GM12878 (cell line): ENCODE measurements at regions not wholly inside any gene's neighbourhood (a gene's known extent, or its start where the extent isn't known, plus 50 kb on each side); places are given as distances from the start of the nearest gene placed in this dataset.

ENCODE experiments used
- ATAC-seq: fragments of 200-7000 bp; cut with Tn5 transposase; 3 replicates; pipeline ENCODE4 v1.9.1; 2020; ENCODE audit warnings: mild to moderate bottlenecking, moderate library complexity
- BruUV-seq: library from RNA; stranded (reverse); fragments of 400-500 nt; replicated peaks from 2 replicates; lab custom pipeline; 2021; lab: Mats Ljungman, UMichigan
- CTCF ChIA-PET: fragments of 300-600 bp; sonication (Branson Sonifier 250); formaldehyde crosslinking; extraction: SDS; loops from one replicate; lab custom pipeline; 2021; ENCODE audit warnings: inconsistent platforms; lab: Yijun Ruan, JAX
- POLR2A ChIA-PET: fragments of 350-600 bp; formaldehyde crosslinking; extraction: SDS; loops from one replicate; lab custom pipeline; 2021; ENCODE audit warnings: inconsistent platforms; lab: Charles Lee
- RAD21 ChIA-PET: fragments of 300-600 bp; sonication (Branson Sonifier 250); formaldehyde crosslinking; loops from one replicate; lab custom pipeline; 2023; ENCODE audit warnings: antibody characterized with exemption; ENCODE audit not compliant: unreplicated experiment; lab: Charles Lee
- SMC1A ChIA-PET: fragments of 300-600 bp; sonication (Branson Sonifier 250); formaldehyde crosslinking; loops from one replicate; lab custom pipeline; 2023; ENCODE audit not compliant: unreplicated experiment, uncharacterized antibody; lab: Charles Lee
- DNase-seq: peaks from one replicate; pipeline ENCODE4 v3.0.0-alpha.2; 2011; ENCODE audit warnings: low read depth, low spot score
- FAIRE-seq: peaks from 3 replicates; lab custom pipeline; 2011; peaks lifted over from hg19 to GRCh38; lab: Jason Lieb, UNC
- H2AFZ ChIP-seq: 2 replicates; pipeline ENCODE4 v1.6.0; 2011; ENCODE audit warnings: low read depth, low read length, control low read depth; ENCODE audit not compliant: control insufficient read depth
- H3K27ac ChIP-seq: 2 replicates; pipeline ENCODE4 v1.5.1; 2011; ENCODE audit warnings: control low read depth; ENCODE audit not compliant: control insufficient read depth, insufficient read depth
- H3K27me3 ChIP-seq, 2 experiments: replicated peaks in 1 of 2; 2 replicates each; pipeline versions ENCODE4 v1.6.0 to v1.6.1; 2011; ENCODE audit warnings: low read length in 1 of 2; ENCODE audit not compliant: control insufficient read depth in 2 of 2, insufficient read depth in 2 of 2
- H3K36me3 ChIP-seq, 2 experiments: 2 replicates each; pipeline ENCODE4 v1.5.1; 2011; ENCODE audit warnings: low read length in 1 of 2; ENCODE audit not compliant: control insufficient read depth in 2 of 2, insufficient read depth in 2 of 2
- H3K4me1 ChIP-seq: 2 replicates; pipeline ENCODE4 v1.6.1; 2011; ENCODE audit warnings: mild to moderate bottlenecking, low read length, moderate library complexity, mixed read lengths; ENCODE audit not compliant: control insufficient read depth, insufficient read depth
- H3K4me2 ChIP-seq: 2 replicates; pipeline ENCODE4 v1.6.0; 2011; ENCODE audit warnings: control low read depth; ENCODE audit not compliant: control insufficient read depth, insufficient read depth
- H3K4me3 ChIP-seq: fragments of 200-600 bp; sonication (generic); 2 replicates; pipeline ENCODE4 v1.5.1; 2016
- H3K79me2 ChIP-seq: 2 replicates; pipeline ENCODE4 v1.6.0; 2011; ENCODE audit warnings: low read length; ENCODE audit not compliant: control insufficient read depth, insufficient read depth
- H3K9ac ChIP-seq: 2 replicates; pipeline ENCODE4 v1.8.0; 2011; ENCODE audit warnings: low read length, control low read depth, mixed read lengths; ENCODE audit not compliant: control insufficient read depth, insufficient read depth
- H3K9me3 ChIP-seq: replicated peaks from 3 replicates; pipeline ENCODE4 v1.5.1; 2011; ENCODE audit warnings: mild to moderate bottlenecking, low read length; ENCODE audit not compliant: control insufficient read depth, insufficient read depth
- H4K20me1 ChIP-seq: 2 replicates; pipeline ENCODE4 v1.6.0; 2011; ENCODE audit not compliant: control insufficient read depth, insufficient read depth
- ATF7 ChIP-seq: fragments of 450-650 bp; IDR thresholded peaks from 2 replicates; pipeline ENCODE4 v1.6.1; 2016; ENCODE audit warnings: low read depth, mild to moderate bottlenecking
- CEBPZ ChIP-seq: fragments of 150-350 bp; IDR thresholded peaks from 2 replicates; pipeline ENCODE4 v1.6.1; 2016; ENCODE audit warnings: low read depth, low read length
- CHD4 ChIP-seq: fragments of 200-600 bp; sonication (generic); IDR thresholded peaks from 2 replicates; pipeline ENCODE4 v1.6.1; 2016; ENCODE audit warnings: mild to moderate bottlenecking
- CREB1 ChIP-seq: IDR thresholded peaks from 2 replicates; pipeline ENCODE4 v1.6.1; 2012; ENCODE audit warnings: low read depth, mild to moderate bottlenecking, inconsistent platforms
- E2F4 ChIP-seq: IDR thresholded peaks from 2 replicates; pipeline ENCODE4 v1.6.1; 2012; ENCODE audit warnings: low read depth, low read length, improper control_type of control experiment
- GABPA ChIP-seq: IDR thresholded peaks from 2 replicates; pipeline ENCODE4 v1.6.1; 2014; ENCODE audit warnings: antibody characterized with exemption, low read depth, mild to moderate bottlenecking, inconsistent platforms
- GATAD2B ChIP-seq: fragments of 450-650 bp; conservative IDR thresholded peaks from 2 replicates; pipeline ENCODE4 v1.6.1; 2017; ENCODE audit warnings: low read depth, mild to moderate bottlenecking, moderate library complexity
- MEF2A ChIP-seq: IDR thresholded peaks from 2 replicates; pipeline ENCODE4 v1.6.1; 2011; ENCODE audit warnings: low read depth, mild to moderate bottlenecking, low read length, moderate library complexity; ENCODE audit not compliant: insufficient read depth
- MYB ChIP-seq: fragments of 150-350 bp; IDR thresholded peaks from 2 replicates; pipeline ENCODE4 v1.6.1; 2014; ENCODE audit warnings: mild to moderate bottlenecking, low read depth, low read length, borderline replicate concordance
- PKNOX1 ChIP-seq: fragments of 450-650 bp; IDR thresholded peaks from 2 replicates; pipeline ENCODE4 v1.6.1; 2016; ENCODE audit warnings: mild to moderate bottlenecking
- POLR2A ChIP-seq: IDR thresholded peaks from 2 replicates; pipeline ENCODE4 v1.6.1; 2011; ENCODE audit warnings: low read depth, mild to moderate bottlenecking, low read length
- RAD21 ChIP-seq: IDR thresholded peaks from 2 replicates; pipeline ENCODE4 v1.6.1; 2011; ENCODE audit warnings: mild to moderate bottlenecking, low read depth, low read length, moderate library complexity; ENCODE audit not compliant: insufficient read depth
- SREBF1 ChIP-seq: IDR thresholded peaks from 2 replicates; pipeline ENCODE4 v1.6.1; 2012; ENCODE audit warnings: mild to moderate bottlenecking, low read length
- WRNIP1 ChIP-seq: IDR thresholded peaks from 2 replicates; pipeline ENCODE4 v1.6.1; 2011; ENCODE audit warnings: low read depth, low read length, improper control_type of control experiment, borderline replicate concordance
- YY1 ChIP-seq: IDR thresholded peaks from 2 replicates; pipeline ENCODE4 v1.6.1; 2011; ENCODE audit warnings: low read depth, mild to moderate bottlenecking, low read length
- ZNF274 ChIP-seq: IDR thresholded peaks from one replicate; pipeline ENCODE4 v1.8.0; 2011; ENCODE audit not compliant: insufficient read length, insufficient read depth
- ZSCAN29 ChIP-seq: fragments of 450-650 bp; IDR thresholded peaks from 2 replicates; pipeline ENCODE4 v1.6.1; 2017; ENCODE audit warnings: mild to moderate bottlenecking, moderate library complexity
- WGBS: methylation state at CpG from one replicate; pipeline ENCODE4 v1.1.6; 2016; ENCODE audit warnings: low lambda C conversion rate; ENCODE audit not compliant: insufficient replicate concordance, insufficient coverage; ENCODE audit errors: missing lambda C conversion rate; 5-methylcytosine and 5-hydroxymethylcytosine counted together
- in situ Hi-C: fragments of 300-500 bp; cut with MboI; formaldehyde crosslinking; loops from 9 replicates; pipeline ENCODE4 v1.14.3; 2018; ENCODE audit warnings: mixed read lengths
- intact Hi-C: fragments of 100-400 bp; cut with micrococcal nuclease; formaldehyde crosslinking; loops from one replicate; pipeline ENCODE4 v1.14.2; 2022; ENCODE audit not compliant: unreplicated experiment
- TF ChIP-seq, protein P1 (sequence below): fragments of 150-350 bp; IDR thresholded peaks from 2 replicates; pipeline ENCODE4 v1.6.1; 2014; ENCODE audit warnings: mild to moderate bottlenecking, low read depth, low read length

GRCh38 chr6:163904186-163904585 lies 489.7 kb downstream of the QKI start (continued):
- TF ChIP-seq MEF2A (no peak), E2F4 (no peak), ATF7 (no peak), MYB (no peak), GABPA (no peak), SREBF1 (no peak), GATAD2B (no peak), CHD4 (no peak)
- TF ChIP-seq, protein P1, sequence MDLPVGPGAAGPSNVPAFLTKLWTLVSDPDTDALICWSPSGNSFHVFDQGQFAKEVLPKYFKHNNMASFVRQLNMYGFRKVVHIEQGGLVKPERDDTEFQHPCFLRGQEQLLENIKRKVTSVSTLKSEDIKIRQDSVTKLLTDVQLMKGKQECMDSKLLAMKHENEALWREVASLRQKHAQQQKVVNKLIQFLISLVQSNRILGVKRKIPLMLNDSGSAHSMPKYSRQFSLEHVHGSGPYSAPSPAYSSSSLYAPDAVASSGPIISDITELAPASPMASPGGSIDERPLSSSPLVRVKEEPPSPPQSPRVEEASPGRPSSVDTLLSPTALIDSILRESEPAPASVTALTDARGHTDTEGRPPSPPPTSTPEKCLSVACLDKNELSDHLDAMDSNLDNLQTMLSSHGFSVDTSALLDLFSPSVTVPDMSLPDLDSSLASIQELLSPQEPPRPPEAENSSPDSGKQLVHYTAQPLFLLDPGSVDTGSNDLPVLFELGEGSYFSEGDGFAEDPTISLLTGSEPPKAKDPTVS = no peak

- ATAC-seq (no peak), FAIRE-seq (no peak), DNase-seq (no peak)
- H3K27me3 ChIP-seq = no peaks in the 10 kb centered on the region
- intact Hi-C loops = no loop called here
- no TSS peak for BruUV-seq
- CTCF ChIA-PET = no interaction called here
- POLR2A ChIA-PET = no interaction called here
- no peak overlapping the region for H3K4me2 ChIP-seq
- H3K9ac ChIP-seq = no peak overlapping the region
- H2AFZ ChIP-seq = no peak overlapping the region
- no peaks in the 10 kb centered on the region for H3K79me2 ChIP-seq
- H3K4me3 ChIP-seq = no peak overlapping the region
- no peaks in the 10 kb centered on the region for H3K9me3 ChIP-seq
- in situ Hi-C loops = no loop called here
- H3K27ac ChIP-seq = no peak overlapping the region
- no peaks in the 10 kb centered on the region for H4K20me1 ChIP-seq
- 77% methylated on average over 8 of the region's 8 CpGs for WGBS
- no peaks in the 10 kb centered on the region for H3K4me1 ChIP-seq
- RAD21 ChIA-PET = no interaction called here
- SMC1A ChIA-PET = no interaction called here
- no peaks in the 10 kb centered on the region for H3K36me3 ChIP-seq
- TF ChIP-seq RAD21 = no peak
- TF ChIP-seq ZNF274 = no peak
- TF ChIP-seq YY1 = no peak
- no peak for TF ChIP-seq ZSCAN29
- TF ChIP-seq CREB1 = no peak
- no peak for TF ChIP-seq POLR2A
- TF ChIP-seq CEBPZ = no peak
- no peak for TF ChIP-seq MEF2A
- no peak for TF ChIP-seq WRNIP1
- TF ChIP-seq PKNOX1 = no peak
Measured at GRCh38 chr6:163903541-163903940, 489.0 kb downstream of the QKI start.
